Endothelial cell (in vitro differentiated cells): ENCODE measurements at regions not wholly inside any gene's neighbourhood (a gene's known extent, or its start where the extent isn't known, plus 50 kb on each side); places are given as distances from the start of the nearest gene placed in this dataset.
"Not testable (repeated sequence)": the region's sequence is repeated elsewhere in the genome, so short reads cannot be mapped to it uniquely, and the experiment has no call there.

Experiments used
- DNase-seq: peaks from one replicate; pipeline ENCODE4 v3.0.0; 2021; ENCODE audit warnings: low spot score
- H3K27ac Mint-ChIP-seq: one replicate; pipeline ENCODE4 v1.8.0; 2021; ENCODE audit warnings: mixed read lengths, inconsistent platforms; ENCODE audit not compliant: unreplicated experiment
- H3K27me3 Mint-ChIP-seq: one replicate; pipeline ENCODE4 v1.8.0; 2021; ENCODE audit warnings: mild to moderate bottlenecking, moderate library complexity, mixed read lengths, inconsistent platforms; ENCODE audit not compliant: unreplicated experiment
- H3K36me3 Mint-ChIP-seq: one replicate; pipeline ENCODE4 v1.8.0; 2021; ENCODE audit warnings: mild to moderate bottlenecking, low read depth, mixed read lengths, inconsistent platforms; ENCODE audit not compliant: unreplicated experiment
- H3K4me1 Mint-ChIP-seq: one replicate; pipeline ENCODE4 v1.8.0; 2021; ENCODE audit warnings: mild to moderate bottlenecking, mixed read lengths, inconsistent platforms; ENCODE audit not compliant: unreplicated experiment
- H3K4me3 Mint-ChIP-seq: one replicate; pipeline ENCODE4 v1.8.0; 2021; ENCODE audit warnings: mild to moderate bottlenecking, mixed read lengths, inconsistent platforms; ENCODE audit not compliant: unreplicated experiment
- H3K9me3 Mint-ChIP-seq: one replicate; pipeline ENCODE4 v1.8.0; 2021; ENCODE audit warnings: mixed read lengths, inconsistent platforms; ENCODE audit not compliant: unreplicated experiment

- Mint-ChIP-seq H3K36me3 (peaks cover 12% of the 10 kb centered on the region), H3K27me3 (peaks cover 15% of the 10 kb centered on the region), H3K9me3 (peaks cover 44% of the 10 kb centered on the region)
- not testable (repeated sequence) for H3K27ac Mint-ChIP-seq, H3K4me1 Mint-ChIP-seq, H3K4me3 Mint-ChIP-seq, DNase-seq
Observed at GRCh38 chr4:49575250-49575649, 589.2 kb downstream of the CWH43 start.

GRCh38 chr4:49578371-49578770 lies 592.3 kb downstream of the CWH43 start:
- H3K27ac Mint-ChIP-seq, H3K4me1 Mint-ChIP-seq, DNase-seq, H3K4me3 Mint-ChIP-seq: not testable (repeated sequence)
- Mint-ChIP-seq H3K36me3 (peaks cover 12% of the 10 kb centered on the region), H3K9me3 (peaks cover 32% of the 10 kb centered on the region), H3K27me3 (peaks cover 15% of the 10 kb centered on the region)

- peaks cover 12% of the 10 kb centered on the region for H3K36me3 Mint-ChIP-seq
- H3K4me3 Mint-ChIP-seq, H3K4me1 Mint-ChIP-seq, H3K27ac Mint-ChIP-seq, DNase-seq: not testable (repeated sequence)
- H3K27me3 Mint-ChIP-seq: peaks cover 15% of the 10 kb centered on the region
- H3K9me3 Mint-ChIP-seq: peaks cover 31% of the 10 kb centered on the region
Observed at GRCh38 chr4:49578899-49579298, 592.8 kb downstream of the CWH43 start.

DNA sequence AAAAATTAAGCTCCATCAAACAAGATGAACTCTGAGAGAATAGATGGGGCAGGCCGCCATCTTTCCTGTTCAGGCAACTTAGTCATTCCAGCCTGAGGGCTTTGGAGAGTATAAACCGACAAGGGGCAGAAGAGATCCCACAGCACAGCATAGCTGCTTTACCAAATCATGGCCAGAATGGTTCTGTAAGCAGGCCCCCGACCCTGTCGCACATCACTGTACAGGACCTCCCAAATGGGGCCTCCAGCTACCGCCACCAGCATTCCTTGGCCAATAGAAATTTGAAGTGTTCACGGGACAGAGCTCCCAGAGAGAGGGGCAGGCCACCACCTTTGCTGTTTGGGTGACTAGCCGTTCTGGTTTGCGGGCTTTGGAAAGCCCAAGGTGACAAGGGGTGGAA lies 594.1 kb downstream of the CWH43 start:
- not testable (repeated sequence) for DNase-seq, H3K4me1 Mint-ChIP-seq, H3K27ac Mint-ChIP-seq, H3K4me3 Mint-ChIP-seq
- Mint-ChIP-seq H3K9me3 (peaks cover 22% of the 10 kb centered on the region), H3K36me3 (peaks cover 12% of the 10 kb centered on the region), H3K27me3 (peaks cover 14% of the 10 kb centered on the region)

DNA sequence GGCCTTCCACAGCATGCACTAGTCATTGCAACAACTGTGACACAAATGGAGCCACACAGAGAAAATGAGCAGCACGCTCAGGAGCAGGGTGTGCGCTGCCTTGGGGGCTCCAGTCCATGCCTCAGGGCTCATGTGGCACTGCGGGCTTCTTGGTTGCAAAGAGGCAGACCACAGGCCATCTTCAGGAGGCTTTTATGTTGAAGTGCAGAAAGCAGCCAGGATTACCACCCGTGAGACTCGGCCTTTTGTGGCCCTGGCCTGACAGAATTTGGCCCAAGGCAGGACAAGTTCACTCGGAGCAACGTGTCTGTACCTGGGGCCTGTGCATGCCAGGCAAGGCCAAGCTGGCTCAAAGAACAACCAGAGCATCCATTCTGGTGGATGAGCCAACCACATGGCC lies 602.3 kb downstream of the CWH43 start:
- H3K4me3 Mint-ChIP-seq, H3K36me3 Mint-ChIP-seq, DNase-seq, H3K27me3 Mint-ChIP-seq, H3K9me3 Mint-ChIP-seq, H3K4me1 Mint-ChIP-seq, H3K27ac Mint-ChIP-seq: not testable (repeated sequence)

- H3K9me3 Mint-ChIP-seq: not testable (repeated sequence)
Observed at GRCh38 chr4:49618436-49618835, 632.4 kb downstream of the CWH43 start.

DNA sequence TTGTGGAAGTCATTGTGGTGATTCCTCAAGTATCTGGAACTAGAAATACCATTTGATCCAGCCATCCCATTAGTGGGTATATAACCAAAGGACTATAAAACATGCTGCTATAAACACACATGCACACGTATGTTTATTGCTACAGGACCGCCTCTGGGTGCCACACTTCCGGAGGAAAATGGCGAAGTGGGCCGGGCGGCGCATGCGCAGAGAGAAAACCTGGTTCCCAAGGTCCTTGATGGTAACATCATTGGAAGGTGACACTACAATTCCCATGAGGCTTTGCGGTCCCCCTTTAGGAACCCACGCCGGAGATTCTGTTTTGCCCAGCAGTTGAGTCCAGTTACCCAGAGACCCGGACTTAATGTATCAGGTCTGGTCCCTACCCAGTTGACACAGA lies 640.4 kb downstream of the CWH43 start:
- H3K27me3 Mint-ChIP-seq, H3K36me3 Mint-ChIP-seq, DNase-seq, H3K4me3 Mint-ChIP-seq, H3K27ac Mint-ChIP-seq, H3K4me1 Mint-ChIP-seq, H3K9me3 Mint-ChIP-seq: not testable (repeated sequence)

More at GRCh38 chr4:49618436-49618835, 632.4 kb downstream of the CWH43 start:
- not testable (repeated sequence) for H3K27me3 Mint-ChIP-seq, H3K4me1 Mint-ChIP-seq, H3K36me3 Mint-ChIP-seq, H3K4me3 Mint-ChIP-seq, DNase-seq, H3K27ac Mint-ChIP-seq
